ENCODE measurements at regions not wholly inside any gene's neighbourhood (a gene's known extent, or its start where the extent isn't known, plus 50 kb on each side); places are given as distances from the start of the nearest gene placed in this dataset.
"Not testable (repeated sequence)": the region's sequence is repeated elsewhere in the genome, so short reads cannot be mapped to it uniquely, and the experiment has no call there.

DNA sequence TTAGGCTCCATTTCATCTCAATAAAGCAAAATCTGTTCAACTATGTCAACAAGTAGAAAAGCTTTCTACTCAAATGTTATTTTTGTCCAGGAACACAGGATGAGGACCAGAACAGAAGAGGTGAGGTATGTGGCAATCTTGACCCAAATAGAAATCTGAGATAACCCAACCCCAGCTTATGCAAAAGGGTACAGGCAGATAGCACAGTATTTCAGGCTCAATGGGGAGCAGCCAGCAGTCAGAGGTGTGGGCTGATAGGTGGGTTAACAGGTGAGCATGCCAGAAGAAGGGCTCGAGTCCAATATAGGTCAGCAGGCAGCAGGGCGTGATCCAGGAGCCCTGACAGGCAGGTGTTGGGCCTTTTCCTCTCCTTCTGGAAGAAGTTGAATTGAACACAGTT lies 281.2 kb upstream of the NR2F2 start:
- no peak for DNase-seq

DNA sequence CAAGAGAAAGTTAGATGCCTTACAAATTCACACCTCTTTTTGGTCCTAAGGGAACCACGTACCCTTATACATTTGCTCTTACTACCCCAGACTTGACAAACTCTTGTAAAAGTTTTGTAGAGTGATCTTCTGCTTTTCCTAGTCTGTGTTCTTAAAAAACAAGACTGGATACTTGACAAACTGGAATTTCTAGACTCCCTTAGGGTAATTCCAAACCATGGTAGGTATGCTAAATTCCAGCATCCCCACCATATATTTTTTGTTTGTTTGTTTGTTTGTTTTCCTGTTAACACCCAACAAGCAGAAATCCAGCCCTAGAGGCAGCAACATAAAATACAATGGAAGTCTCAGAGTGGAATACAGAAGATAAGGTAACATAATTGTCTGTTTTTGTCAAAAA lies 280.7 kb upstream of the NR2F2 start:
- no peak for DNase-seq

DNA sequence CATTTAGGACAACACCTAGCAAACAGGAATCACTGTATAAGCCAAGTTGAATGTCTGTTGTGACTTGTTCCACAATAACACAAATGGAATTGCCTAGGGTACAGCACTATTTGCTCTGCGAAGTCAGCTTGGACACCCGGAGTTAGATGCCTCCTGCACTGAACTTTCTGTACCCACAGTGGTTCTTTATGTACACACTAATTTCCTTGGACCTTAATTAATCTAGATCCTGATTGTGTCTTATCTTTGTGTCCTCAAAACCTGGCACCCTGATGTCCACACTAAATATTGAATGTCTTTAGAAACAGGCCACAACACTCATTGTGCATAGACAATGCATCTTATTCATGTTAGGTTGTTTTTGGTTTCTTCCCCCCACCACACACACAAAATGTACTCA lies 278.9 kb upstream of the NR2F2 start:
- no peak for DNase-seq

DNA sequence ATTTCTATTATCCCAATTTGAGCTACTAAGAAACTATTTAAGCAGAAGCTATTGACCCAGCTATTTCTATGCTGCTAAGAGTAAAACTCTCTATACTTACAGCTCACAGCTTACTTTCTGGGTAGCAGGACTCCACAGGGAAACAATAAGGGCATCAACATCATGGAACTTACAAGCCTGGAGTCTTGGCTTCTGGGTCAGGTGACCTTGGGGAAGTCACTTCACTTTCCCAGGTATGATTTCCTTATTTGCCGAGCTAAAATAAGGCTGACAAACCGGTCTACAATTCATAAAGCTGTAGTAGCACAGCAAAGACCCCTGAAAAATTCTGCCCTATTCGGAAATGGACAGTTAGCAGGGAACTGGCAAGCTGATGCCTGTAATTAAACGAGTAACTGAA lies 278.3 kb upstream of the NR2F2 start:
- no peak for DNase-seq

DNA sequence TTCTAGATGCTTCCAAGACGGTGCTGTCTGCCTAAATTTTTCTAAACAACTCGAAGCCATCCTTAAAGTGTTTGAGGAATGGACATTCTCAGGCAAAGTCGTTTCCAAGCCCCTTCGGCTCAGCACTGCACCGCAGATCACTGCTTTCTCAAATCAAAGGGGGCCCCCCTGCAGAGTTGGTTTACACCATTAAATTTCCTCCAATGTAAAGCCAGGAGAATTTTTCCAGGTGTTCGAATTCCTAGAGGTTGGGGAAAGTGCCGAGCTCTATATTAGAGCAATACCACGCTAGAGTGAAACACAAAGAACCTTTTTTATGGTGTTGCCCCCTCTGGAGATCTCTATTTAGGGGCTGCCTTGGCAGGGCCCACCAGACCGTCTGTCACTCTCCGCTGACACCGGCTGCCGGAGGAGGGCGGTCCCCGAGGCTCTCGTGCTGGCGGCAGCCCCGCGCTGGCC lies 277.9 kb upstream of the NR2F2 start:
- DNase-seq: no peak

DNA sequence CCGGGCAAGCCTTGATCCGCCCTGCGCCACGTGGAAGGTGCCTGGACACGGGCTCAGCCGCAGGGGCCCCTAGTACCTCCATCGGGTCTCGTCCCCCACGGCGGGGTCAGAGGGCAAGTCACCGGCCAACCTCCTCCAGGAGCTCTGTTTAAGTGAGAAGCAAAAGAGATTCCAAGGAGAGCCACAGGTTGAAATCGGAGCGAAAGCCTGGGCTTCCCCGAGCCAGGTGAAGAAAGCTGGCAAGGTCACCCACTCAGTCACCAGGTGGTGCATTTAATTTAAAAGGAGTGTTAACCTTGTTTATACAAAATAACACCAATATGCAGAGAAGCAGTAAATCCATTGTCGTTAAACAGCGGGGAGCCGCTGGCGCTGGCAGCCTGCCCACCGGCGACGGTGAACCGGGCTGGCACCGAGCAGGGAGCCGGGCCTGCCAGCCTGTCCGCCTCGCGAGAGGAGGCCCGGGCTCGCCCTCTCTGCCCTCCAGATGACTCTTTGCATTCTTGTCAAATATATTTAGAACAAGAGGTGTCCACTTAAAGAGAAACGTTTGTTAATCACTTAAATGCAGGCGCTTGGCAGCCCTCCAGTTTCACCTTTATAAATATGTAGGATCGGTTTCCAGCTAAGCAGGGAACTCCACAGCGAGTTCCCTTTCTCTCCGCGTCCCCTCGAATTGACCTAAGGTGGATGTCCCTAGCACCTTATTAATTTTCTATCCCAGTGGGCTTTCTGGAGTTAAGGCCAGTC lies 277.3 kb upstream of the NR2F2 start:
- DNase-seq: peak; percentile 8

DNA sequence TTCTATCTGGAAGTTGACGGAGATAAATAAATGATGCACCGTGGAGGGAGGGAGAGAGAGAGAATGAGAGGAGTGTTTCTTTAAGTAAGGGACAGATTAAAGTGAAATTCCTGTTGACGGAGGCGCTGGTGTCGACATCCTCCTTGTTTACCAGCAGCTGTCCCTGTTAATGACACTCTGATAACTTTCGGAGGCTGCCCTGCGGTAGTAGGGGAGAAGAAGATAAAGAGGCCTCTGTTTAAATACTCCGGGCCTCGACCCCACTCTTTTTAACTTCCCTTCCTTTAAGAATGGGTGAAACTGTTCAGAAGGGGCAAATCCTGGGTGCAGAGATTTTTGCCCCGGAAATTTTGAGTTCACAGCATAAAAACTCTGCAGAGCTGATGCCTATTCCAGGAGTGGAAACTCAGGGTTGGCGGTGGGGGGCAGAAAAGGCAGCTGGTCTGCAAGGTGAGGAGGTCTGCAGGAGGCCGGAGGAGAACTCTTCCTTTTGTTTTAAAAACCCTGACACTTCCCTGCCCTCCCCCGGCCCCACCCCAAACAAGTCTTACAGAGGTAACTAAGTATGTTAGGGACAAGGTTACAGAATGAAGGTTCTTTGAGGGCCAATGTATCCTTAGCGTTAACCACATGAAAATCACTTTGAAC lies 276.6 kb upstream of the NR2F2 start:
- DNase-seq: no peak

DNA sequence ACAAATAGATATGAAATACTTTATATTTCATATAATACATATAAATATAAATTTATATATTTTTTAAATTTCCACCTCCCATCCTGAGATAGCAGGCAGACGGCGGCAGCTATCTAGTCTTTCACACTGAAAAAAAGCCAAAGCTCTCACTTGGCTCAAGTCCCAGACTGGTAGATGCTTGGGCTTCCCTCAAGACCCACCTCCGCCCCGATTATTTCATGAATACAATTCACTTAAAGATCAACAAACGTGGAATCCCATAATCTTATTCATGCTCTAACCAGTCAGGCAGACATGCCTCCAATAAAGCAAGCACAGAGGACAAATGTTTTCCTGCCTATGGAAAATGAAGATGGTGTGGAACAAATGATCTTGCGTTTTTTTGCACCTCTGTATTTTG lies 275.9 kb upstream of the NR2F2 start:
- no peak for DNase-seq

DNA sequence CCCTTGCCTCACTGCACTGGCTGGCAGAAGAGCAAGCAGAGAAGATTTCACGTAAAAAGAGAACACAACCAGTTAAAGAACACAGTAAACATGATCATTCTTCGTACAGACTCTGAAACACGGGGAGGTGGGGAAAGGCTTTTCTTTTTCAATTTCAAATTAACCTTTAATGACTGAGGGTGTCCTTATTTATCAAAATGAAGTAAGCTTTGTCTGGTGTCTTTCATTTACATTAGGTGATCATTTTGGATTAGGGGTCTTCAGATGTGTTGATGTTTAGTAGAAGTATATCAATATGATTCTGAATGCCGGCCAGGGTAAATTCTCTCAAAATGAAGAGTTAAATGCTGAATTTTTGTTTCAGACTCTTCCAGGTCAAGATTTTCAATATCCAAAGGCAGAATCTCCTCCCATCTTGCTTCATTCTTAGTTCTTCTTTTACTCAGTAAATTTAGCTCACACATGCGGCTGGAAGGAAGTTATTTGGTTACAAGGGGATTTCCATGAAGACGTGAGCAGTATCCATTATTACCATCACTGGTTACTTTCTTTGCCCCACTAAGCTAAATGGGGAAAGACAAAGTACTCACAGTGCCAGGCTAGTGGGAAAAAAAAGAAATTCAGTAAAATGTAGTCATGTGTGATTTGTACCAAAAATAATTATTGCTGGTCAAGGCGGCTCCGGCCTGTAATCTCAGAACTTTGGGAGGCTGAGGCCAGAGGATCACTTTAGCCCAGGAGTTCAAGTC lies 272.2 kb upstream of the NR2F2 start:
- DNase-seq: no peak

DNA sequence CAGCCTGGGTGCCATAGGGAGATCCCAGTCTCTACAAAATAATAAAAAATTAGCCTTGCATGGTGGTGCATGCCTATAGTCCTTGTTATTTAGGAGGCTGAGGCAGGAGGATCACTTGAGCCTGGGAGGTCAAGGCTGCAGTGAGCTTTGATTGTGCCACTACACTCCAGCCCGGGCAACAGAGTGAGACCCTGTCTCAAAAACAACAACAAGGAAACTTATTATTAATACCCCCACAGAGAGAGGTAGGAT lies 271.7 kb upstream of the NR2F2 start:
- not testable (repeated sequence) for DNase-seq

DNA sequence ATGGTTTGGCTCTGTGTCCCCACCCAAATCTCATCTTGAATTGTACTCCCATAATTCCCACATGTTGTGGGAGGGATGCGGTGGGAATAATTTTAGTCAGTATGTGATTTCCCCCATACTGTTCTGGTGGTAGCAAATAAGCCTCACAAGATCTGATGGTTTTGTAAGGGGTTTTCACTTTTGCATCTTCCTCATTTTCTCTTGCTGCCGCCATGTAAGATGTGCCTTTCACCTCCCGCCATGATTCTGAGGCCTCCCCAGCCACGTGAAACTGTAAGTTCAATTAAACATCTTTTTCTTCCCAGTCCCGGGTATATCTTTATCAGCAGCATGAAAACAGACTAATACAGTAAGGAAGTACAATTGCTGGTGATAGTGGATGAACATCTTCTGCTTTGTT lies 269.9 kb upstream of the NR2F2 start:
- DNase-seq: not testable (repeated sequence)

DNA sequence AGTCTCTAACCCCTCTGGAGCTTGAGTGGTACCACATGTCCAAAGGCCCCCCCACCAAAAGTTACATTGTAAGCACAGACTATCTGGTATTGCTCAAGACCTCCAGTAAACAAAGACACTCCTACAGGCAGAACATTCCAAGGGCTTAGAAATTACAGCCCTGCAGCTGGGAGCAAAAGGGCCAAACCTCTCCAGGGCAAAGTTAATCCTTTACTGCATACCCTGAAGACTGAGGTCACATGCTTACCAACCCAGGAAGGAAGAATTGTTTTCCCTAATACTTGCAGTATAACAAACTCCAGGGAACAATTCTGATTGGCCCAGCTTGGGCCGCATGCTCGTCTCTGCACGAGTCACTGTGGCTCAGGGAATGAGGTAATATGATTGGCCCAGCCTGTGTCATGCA lies 266.1 kb upstream of the NR2F2 start:
- no peak for DNase-seq

DNA sequence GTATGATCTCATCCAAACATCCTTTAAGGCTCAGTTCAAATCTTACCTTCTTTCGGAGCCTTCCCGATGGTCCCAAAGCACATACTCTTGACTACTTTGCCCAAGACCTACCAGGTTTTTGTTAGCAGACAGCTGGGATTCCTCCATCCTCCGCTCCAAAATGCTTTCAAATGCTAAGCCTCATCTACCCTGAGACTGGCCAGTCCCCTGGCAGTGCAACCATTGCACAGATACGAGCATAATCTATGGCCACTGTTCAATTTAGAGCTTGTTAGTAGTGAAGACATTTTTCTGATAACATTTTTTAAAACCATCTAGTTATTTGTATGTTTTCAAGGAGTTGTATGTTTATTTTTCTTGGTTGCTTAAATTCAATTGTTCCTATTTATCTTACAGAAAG lies 264.4 kb upstream of the NR2F2 start:
- no peak for DNase-seq

DNA sequence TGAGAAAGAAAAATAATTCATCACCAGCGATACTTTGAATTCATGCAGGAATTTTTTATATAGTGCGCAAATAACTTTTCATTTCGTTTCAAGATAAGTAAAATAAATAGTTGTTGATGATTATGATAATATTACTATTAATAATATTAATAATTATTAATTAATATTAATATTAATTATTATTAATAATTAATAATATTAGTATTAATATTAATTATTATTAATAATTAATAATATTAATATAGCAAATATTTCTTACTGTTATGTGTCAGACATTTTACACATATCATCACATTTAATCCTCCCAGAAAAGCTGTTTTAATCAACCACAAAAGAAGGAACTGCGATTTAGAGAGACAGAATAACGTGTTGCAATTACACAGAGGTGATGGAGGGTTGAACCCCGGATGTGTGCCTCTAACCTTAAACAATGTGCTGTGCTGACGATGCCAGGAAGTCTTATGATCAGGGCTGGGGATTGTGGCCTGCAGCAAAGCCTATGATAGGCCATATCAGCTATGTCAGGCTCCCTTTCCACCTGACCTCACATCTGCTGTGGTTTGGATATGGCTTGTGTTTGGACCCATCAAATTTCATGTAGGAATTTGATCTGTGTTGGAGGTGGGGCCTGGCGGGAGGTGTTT lies 263.5 kb upstream of the NR2F2 start:
- DNase-seq: no peak

DNA sequence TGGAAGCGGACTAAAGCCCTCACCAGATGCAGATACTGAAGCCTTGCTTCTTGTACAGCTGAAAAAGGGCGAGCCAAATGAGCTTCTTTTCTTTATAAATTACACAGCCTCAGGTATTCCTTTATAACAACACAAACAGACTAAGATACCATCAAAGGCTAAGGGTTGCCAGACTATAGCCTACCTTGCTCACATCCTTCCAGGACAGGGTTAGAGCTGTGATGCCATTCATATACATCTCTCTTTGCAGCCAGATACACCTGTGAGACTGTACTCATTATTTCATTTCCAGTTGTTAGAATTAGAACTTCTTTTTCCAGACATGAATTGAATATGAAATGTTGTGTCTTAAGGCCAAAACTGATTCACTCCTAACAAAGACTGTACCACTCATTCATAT lies 262.8 kb upstream of the NR2F2 start:
- no peak for DNase-seq

DNA sequence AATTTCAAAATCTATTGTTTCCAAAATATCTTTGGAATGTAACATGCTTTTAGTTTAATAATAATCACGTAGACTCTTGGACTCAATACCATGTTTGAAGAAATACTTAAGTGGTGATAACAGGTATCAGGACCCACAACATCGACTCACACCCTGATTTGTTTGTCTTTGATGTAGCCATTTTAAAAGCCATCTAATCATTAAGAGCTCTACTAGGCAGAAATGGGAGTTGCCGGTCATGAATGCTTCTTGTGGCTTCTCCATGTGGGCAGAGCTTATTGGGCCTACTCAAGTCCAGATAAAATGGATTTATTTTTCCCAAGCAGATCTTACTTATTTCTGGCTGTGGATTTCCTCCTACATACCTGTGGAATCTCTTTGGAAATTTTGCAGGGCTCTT lies 261.6 kb upstream of the NR2F2 start:
- no peak for DNase-seq

DNA sequence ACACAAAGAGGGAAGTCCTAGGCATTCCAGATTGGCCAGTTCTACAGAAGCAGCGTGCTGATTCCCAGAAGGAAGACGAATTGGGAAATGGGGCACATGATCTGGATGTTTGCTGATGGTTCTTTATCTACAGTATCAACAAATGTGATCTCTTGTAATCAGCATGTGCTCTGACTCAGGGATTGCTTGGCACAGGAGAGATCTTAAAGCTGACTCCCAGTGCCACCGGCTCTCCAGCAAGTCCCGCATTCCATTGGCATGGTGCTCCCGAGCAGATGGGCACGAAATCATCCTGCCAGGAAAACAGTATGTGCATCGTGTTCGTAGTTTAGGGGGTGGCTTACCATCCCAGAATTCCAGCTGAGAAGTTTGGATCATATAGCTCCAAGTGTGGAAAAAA lies 259.9 kb upstream of the NR2F2 start:
- DNase-seq: no peak

DNA sequence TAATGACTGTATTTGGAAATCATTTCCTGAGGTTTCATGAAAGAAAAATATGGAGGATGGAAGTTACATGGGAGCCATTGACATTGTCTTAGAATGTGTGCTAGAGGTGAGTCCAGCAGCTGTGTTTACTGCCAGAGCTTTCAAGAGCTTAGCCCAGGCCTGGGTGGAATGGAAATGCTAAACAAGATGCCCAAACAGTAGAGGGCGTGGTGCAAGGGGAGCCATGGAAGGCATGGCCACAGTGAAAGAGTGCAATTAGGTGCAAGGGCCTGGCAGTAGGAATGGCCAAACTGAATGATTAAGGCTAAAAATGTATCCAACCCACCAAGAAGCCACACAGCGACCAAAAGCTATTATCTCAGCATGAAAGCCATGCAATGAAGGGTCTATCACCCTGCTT lies 257.7 kb upstream of the NR2F2 start:
- no peak for DNase-seq

DNA sequence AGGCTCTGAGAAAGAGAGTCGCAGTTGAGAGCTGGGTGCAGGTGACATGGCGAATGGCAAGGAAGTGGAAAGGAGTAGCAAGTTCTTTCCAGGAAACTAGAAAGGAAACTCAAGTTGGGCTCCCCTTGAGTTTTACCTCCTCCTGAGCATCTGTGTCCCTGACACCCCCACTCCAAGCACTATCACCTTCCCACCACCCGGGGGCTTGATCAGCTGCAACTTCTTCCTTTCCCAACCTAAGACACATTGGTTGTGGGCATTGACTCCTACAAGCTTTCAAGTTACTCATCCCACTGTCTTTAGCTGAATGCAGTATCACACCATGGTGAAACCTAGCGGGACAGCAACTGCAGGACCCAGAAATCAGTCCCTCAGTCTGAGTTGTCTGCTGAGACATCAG lies 256.6 kb upstream of the NR2F2 start:
- DNase-seq: no peak

DNA sequence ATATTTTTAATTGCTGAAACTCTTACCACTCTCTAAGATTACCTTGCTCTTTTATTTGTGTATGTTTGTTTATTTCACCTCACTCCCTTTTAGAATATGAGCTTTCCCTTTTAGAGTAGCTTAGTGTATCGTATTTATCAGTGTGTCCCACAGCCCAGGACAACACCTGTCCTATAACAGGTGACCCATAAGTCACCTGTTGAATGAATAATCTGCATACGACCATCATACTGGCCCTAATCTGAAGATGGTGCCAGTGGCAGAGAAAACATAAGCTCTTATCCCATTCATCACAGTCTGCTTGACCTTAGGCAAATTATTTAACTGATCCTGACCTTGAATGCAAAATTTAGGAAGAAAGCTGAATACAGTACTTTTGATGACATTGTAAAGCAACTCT lies 254.6 kb upstream of the NR2F2 start:
- DNase-seq: no peak

DNA sequence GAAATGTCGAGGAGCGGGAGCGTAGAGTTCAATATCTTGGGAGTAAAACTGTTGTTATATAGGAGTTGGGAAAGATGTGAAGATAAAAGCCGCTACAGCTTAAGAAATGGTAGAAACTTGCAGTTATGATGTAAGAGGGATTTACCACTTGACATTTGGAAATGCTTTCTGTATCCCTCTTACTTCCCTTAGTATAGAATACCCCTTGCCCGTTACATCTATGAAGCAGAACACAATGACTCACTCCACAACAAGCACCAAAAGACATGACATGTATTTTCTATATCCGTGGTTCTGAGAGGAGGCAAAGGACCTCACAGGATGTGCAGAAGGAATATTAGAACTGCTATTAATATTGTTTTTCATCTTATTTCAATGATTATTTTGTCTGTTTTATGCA lies 254.2 kb upstream of the NR2F2 start:
- DNase-seq: no peak

DNA sequence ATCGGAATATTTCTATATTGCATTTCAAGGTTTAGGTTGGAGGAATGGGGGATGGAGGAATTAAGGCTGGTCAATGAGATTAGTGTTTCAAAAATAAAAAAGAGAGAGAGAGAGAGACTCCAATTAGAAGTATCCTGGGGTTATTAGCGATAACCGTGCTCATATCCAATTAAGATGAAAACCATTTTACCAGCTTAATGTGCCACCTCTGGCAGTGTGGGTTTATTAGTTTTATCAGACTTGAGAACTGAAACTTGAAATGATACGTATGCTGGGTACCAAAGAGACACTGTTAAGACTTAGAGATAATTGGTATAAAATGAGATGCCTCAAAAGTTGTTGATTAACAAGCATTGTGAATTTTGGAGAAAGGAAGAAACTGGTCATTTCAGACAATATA lies 251.5 kb upstream of the NR2F2 start:
- DNase-seq: no peak

DNA sequence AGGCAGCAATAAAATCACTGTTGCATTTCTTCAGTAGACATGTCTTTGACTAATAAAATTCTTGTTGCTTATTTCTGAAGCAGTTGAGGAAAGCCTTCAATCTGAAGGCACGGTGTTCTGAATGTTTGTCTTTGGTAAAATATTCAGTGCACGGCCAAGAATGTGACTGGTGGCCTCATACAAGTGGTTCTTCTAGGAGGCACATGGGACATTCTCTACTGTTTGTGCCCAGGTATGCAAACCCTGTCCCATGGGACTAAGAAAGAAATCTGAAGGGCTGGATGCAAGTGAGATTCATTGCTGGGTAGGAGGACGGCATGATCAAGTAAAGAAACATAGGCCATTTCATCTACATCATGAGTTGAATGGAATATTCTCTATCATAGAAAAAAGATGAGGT lies 250.6 kb upstream of the NR2F2 start:
- no peak for DNase-seq

DNA sequence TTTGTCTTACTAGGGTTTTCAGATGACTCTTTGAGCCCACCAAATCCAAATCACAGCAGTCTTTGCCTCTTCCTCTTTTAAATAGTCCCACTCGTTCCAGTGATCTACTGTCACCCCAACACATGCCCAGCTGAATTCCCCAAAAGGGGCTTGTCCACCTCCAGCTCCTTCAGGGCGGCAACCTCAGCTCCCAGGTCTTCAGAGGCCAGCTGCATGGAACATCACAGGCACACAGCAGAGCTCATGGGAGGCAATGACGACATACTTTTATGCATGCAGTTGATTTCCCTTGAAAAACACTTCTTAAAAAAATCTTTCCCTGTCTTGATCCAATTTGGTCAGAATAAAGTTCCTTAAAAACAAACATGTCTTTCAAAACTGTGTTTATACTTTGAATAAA lies 244.3 kb upstream of the NR2F2 start:
- no peak for DNase-seq
